IPS DF 19.7 (cell line): ENCODE measurements at regions not wholly inside any gene's neighbourhood (a gene's known extent, or its start where the extent isn't known, plus 50 kb on each side); places are given as distances from the start of the nearest gene placed in this dataset.
"Not testable (repeated sequence)": the region's sequence is repeated elsewhere in the genome, so short reads cannot be mapped to it uniquely, and the experiment has no call there.

ENCODE experiments used
- DNase-seq: peaks from one replicate; pipeline ENCODE4 v3.0.0-alpha.2; 2013; ENCODE audit warnings: low read depth, low spot score

GRCh38 chr2:67331419-67332086 lies 65.6 kb upstream of the ETAA1 start:
- not testable (repeated sequence) for DNase-seq

- DNase-seq, result no peak
Observed at GRCh38 chr2:67337903-67338302, 59.2 kb upstream of the ETAA1 start.

GRCh38 chr2:67338601-67339233 lies 58.4 kb upstream of the ETAA1 start:
- no peak for DNase-seq

- no peak for DNase-seq
Observed at GRCh38 chr2:67339234-67339885, 57.8 kb upstream of the ETAA1 start.

DNA sequence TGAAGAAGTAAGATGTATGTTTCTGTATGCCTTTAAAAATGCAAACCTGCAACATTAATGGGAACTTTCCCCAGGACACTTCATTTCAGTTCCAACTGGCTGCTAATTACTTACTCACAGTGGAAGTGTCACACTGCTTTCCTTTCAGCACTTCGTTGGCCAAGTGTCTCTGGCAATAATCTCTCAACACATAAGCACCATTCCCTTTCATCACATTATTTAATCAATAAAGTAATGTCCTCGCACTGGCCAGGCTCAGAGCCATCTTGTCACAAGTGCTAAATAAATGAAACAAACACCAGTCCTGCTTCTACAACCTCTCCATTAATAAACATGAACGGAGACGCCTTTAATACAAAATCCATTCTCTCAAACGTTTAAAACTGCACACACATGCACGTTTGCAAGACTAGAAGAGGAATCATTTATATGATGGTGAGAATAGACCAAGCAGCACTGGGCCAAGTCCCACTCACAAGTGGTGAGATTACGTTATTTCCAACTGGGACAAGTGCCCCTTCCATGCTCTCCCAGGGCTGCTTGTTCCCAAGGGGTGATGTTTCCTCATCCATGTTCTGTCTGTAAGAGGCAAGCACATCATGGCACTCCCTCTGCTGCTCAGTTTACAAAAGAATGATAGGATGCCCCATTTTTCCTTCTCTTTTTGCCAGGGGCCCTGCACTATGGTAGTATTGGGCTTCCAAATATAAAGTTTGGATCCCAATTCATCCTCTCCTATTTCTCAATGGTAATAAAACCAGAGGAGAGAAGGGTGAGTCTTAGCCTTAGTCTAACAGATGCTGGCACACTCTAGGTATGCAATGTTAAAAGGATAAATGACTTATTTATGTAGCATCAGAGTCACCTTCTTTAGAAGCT lies 56.8 kb upstream of the ETAA1 start:
- peak; percentile 65 for DNase-seq

GRCh38 chr2:67341012-67341318 lies 56.2 kb upstream of the ETAA1 start:
- no peak for DNase-seq

- DNase-seq, result no peak
Observed at GRCh38 chr2:67341336-67341735, 55.8 kb upstream of the ETAA1 start.

DNA sequence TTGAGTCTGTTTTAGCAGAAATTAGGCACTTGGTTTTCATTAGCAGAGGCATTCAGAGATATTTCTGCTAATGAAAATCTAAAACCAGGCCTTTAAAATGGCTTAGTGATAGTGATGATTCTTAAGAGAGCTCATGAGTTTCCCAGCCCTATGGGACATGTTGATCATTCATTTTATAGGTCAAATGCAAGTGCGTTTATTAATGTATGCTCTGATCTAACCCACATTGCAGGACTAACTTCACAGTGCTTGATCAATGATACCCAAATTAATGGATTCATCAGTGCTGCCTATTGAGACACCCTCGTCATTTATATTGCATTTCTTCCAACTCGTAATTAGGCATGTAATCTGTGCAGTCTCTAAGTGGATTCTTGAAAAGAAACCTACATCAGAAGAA lies 54.7 kb upstream of the ETAA1 start:
- DNase-seq, result no peak

DNA sequence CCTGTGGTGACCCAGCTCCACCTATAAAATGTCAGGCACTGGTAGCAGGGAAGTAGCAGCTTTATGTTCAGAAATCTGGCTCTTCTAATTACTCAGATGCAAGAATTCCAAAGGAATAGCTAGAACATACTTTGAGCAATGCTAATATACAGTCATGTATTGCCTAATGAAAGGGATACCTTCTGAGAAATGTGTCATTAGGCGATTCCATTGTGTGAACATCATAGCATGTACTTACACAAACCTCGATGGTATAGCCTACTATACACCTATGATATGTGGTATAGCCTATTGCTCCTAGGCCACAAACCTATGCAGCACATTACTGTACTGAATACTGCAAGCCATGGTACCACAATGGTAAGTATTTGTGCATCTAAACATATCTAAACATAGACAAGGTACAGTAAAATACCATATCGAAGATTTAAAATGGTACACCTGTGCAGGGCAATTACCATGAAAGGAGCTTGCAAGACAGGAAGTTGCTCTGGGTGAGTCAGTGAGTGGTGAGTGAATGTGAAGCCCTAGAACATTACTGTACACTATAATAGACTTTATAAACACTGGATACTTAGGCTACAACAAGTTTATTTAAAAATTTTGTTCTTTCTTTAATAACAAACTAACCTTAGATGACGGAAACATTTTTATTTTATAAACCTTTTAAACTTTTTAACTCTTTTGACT lies 50.3 kb upstream of the ETAA1 start:
- DNase-seq, result no peak
